Suprapubic skin (tissue), 3 donors: ENCODE measurements at regions not wholly inside any gene's neighbourhood (a gene's known extent, or its start where the extent isn't known, plus 50 kb on each side); places are given as distances from the start of the nearest gene placed in this dataset.

Experiments
- CTCF ChIP-seq, 2 donors: fragments of 200-600 bp in 1 of 2; fragments of 450-650 bp in 1 of 2; sonication (generic) in 1 of 2; IDR thresholded peaks; one replicate each; pipeline ENCODE4 v1.5.1; 2016 to 2019; ENCODE audit warnings: antibody characterized with exemption in 2 of 2, mild to moderate bottlenecking in 1 of 2, moderate library complexity in 1 of 2
- EP300 ChIP-seq: sonication (generic); formaldehyde crosslinking; IDR thresholded peaks from one replicate; pipeline ENCODE4 v1.6.1; 2017; ENCODE audit warnings: antibody characterized with exemption

GRCh38 chr3:144162042-144162441, 190.4 kb downstream of the DIPK2A start:
- TF ChIP-seq EP300, result no peak
- TF ChIP-seq CTCF (IDR thresholded peaks at IDR 0.05), result no peak
